ENCODE measurements at regions not wholly inside any gene's neighbourhood (a gene's known extent, or its start where the extent isn't known, plus 50 kb on each side); places are given as distances from the start of the nearest gene placed in this dataset.

DNA sequence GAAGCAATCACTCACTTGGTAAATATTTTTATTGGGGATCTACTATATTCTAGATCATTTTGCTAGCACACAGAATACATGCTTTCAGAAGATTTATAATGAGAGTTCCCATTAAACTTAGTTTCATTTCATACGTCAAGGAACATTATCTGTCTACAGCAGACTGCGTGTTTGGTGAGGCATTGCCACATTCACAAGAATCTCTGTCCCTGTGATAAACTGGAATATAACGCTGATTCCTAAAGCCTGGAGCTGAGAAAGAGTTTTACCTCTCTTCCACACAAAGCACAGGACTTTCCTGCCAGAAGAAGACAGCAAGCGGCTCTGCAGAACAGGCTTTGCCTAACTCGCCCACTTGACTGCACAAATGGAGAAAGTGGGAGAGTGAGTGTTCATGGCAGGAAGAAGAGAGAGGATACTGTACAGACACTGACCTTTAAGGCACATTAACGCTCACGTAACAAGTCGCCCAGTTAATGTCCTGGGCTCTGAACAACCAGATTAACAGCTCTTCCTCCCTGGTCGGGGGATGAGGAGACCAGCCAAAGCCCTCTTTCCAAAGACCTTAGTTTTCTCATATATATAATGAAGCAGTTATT, 356.2 kb downstream of the GPD2 start:
- TF ChIP-seq, protein P1, sequence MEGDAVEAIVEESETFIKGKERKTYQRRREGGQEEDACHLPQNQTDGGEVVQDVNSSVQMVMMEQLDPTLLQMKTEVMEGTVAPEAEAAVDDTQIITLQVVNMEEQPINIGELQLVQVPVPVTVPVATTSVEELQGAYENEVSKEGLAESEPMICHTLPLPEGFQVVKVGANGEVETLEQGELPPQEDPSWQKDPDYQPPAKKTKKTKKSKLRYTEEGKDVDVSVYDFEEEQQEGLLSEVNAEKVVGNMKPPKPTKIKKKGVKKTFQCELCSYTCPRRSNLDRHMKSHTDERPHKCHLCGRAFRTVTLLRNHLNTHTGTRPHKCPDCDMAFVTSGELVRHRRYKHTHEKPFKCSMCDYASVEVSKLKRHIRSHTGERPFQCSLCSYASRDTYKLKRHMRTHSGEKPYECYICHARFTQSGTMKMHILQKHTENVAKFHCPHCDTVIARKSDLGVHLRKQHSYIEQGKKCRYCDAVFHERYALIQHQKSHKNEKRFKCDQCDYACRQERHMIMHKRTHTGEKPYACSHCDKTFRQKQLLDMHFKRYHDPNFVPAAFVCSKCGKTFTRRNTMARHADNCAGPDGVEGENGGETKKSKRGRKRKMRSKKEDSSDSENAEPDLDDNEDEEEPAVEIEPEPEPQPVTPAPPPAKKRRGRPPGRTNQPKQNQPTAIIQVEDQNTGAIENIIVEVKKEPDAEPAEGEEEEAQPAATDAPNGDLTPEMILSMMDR (IDR thresholded peaks at IDR 0.05): no peak
- TF ChIP-seq SIN3A (IDR thresholded peaks at IDR 0.05; ENCODE audit: borderline replicate concordance, insufficient read depth, low read depth, low read length) (no peak), TCF7L2 (IDR thresholded peaks at IDR 0.05; ENCODE audit: low read depth, low read length) (no peak), POLR2AphosphoS5 (IDR thresholded peaks at IDR 0.05; ENCODE audit: low read depth, low read length) (no peak)
- TF ChIP-seq, protein P2, sequence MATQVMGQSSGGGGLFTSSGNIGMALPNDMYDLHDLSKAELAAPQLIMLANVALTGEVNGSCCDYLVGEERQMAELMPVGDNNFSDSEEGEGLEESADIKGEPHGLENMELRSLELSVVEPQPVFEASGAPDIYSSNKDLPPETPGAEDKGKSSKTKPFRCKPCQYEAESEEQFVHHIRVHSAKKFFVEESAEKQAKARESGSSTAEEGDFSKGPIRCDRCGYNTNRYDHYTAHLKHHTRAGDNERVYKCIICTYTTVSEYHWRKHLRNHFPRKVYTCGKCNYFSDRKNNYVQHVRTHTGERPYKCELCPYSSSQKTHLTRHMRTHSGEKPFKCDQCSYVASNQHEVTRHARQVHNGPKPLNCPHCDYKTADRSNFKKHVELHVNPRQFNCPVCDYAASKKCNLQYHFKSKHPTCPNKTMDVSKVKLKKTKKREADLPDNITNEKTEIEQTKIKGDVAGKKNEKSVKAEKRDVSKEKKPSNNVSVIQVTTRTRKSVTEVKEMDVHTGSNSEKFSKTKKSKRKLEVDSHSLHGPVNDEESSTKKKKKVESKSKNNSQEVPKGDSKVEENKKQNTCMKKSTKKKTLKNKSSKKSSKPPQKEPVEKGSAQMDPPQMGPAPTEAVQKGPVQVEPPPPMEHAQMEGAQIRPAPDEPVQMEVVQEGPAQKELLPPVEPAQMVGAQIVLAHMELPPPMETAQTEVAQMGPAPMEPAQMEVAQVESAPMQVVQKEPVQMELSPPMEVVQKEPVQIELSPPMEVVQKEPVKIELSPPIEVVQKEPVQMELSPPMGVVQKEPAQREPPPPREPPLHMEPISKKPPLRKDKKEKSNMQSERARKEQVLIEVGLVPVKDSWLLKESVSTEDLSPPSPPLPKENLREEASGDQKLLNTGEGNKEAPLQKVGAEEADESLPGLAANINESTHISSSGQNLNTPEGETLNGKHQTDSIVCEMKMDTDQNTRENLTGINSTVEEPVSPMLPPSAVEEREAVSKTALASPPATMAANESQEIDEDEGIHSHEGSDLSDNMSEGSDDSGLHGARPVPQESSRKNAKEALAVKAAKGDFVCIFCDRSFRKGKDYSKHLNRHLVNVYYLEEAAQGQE (IDR thresholded peaks at IDR 0.05; ENCODE audit: insufficient read depth in 1 of 2, low read depth in 2 of 2, low read length in 1 of 2): no peak
